ENCODE measurements at regions not wholly inside any gene's neighbourhood (a gene's known extent, or its start where the extent isn't known, plus 50 kb on each side); places are given as distances from the start of the nearest gene placed in this dataset.

DNA sequence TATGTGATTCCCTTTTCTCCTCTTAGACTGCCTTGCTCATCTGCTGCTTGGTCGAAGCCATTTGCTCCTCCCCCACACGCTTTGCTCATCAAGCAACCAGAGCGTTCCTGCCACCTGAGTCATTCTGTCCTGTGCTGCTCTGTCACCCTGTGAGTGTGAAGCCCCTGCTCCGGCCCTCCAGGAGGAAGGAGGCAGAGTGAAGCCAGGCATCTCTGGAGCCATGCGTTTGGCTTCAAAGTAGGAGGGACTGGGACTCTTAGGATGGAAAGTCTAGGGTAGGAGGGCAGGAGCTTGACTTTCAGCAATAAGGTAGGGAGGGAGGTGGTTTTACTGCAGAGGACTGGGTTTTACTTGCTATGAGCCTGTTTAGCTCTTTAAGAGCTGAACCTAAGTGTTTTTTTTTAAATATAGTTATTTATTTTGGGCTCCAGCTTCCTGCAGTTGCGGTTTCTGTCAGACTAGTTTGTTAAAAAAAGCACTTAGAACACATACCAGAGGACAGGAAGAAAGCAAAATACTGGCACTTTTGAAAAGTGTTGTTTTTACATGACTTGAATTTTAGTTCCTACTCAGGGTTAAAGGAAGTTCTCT lies 63.6 kb downstream of the SPINK2 start:
- ATAC-seq = peak; percentile 34 to 88
- intact Hi-C loops (cut with DNase I) = no loop called here
- DNase-seq = peak; percentile 28

GRCh38 chr4:56757261-56757746 lies 64.2 kb downstream of the SPINK2 start:
- intact Hi-C loops (cut with DNase I) = no loop called here
- peak in 1 of 2 donors; percentile 71 for ATAC-seq

DNA sequence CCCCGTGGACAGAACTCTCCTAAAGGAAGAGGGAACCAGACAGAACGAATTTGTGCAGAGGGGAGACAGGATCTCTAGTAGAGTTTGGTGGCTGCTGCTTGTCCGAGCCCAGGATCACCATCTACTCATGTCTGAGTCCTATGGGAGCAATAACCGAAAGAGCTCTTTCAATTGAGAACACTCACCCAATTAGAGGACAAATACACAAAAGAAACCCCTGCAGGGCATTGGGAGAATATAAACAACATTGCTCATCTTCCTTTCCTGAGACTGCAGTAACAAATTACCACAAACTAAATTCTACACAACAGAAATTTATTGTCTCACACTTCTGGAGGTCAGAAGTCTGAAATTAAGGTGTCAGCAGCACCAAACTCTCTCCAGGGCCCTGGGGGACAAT lies 65.6 kb downstream of the SPINK2 start:
- intact Hi-C loops (cut with DNase I) = no loop called here
- ATAC-seq = no peak
- no peak for DNase-seq

More at GRCh38 chr4:56757261-56757746, 64.2 kb downstream of the SPINK2 start:
- no peak for DNase-seq

- DNase-seq (no peak), ATAC-seq (no peak)
- intact Hi-C loops (cut with DNase I) = no loop called here
Observed at GRCh38 chr4:56752985-56753384, 68.5 kb downstream of the SPINK2 start.

GRCh38 chr4:56750231-56750630 lies 69.1 kb upstream of the HOPX start:
- DNase-seq (no peak), ATAC-seq (no peak)
- intact Hi-C loops (cut with DNase I) = no loop called here

DNA sequence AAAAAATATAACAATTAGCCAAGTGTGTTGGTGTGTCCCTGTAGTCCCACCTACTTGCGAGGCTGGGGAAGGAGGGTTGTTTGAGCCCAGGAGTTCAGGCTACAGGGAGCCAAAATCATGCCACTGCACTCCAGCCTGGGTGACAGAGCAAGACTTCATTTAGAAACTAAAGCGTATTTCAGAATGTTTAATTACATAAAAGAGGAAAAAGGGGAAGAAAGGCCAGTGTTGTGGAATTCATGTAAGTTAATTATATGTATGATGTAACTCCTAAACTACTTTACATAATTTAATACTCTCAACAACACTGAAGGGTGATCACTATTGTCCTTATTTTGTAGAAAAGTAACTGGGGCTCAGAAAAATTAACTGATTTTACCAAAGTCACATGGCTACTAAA lies 67.2 kb upstream of the HOPX start:
- no peak for ATAC-seq
- intact Hi-C loops (cut with DNase I) = no loop called here
- DNase-seq = no peak

DNA sequence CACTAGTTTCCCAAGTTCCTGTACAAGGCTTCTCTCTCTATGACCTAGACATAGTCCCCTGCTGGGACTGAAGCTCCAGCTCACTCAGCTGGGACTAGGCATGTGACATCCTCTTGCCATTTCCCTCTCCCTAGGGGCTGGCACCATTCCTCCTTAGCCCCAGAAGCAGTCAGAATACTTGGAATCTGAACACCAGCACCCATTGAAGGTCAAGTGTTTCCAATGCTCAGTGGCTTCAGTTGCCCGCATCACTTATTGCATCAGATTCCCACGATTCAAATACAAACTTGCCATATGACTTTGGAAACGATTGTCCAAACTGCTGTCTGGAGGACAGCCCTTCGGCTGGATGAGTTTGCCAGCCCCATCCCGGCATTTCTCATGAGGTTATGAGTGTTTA lies 65.5 kb upstream of the HOPX start:
- DNase-seq = no peak
- intact Hi-C loops (cut with DNase I) = no loop called here
- ATAC-seq = no peak

DNA sequence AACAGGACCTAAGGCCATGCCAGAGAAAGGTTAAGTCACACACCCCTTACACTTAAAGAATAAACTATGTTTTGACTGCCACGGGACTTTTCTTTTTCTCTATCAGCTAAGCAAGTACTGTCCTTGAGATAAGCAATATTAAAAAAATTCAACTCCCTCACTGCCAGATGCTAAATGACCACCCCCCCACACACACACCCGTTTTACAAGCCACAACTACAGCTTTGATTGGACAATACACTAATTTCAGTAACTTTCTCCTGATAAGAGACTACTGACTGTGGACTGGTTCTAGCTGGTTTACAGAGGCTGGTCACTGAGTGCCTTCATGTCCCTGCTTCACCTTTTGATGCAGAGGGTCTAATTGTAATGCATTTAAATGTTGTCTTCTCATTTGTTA lies 63.9 kb upstream of the HOPX start:
- DNase-seq = no peak

DNA sequence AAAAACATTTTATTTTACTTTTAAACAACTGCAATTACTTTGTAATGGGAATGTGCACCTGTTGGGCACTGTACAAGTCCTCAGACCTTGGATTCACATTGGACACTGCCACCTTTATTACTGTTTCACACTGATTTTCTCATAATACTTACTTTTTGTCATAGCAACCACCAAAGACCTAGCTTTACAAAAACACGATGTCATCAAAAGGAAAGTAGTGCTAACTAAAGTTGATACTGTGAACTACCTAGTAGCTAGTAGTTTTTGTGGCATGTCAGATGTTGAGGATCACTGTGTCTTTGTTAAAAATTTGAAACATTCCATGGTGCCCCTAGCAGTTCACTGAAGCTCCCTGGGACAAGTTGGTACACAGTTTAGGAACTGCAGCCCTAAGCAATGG lies 62.9 kb upstream of the HOPX start:
- intact Hi-C loops (cut with DNase I) = no loop called here
- ATAC-seq = no peak

More for the DNA sequence above, 63.9 kb upstream of the HOPX start:
- intact Hi-C loops (cut with DNase I) = no loop called here
- no peak for ATAC-seq

DNA sequence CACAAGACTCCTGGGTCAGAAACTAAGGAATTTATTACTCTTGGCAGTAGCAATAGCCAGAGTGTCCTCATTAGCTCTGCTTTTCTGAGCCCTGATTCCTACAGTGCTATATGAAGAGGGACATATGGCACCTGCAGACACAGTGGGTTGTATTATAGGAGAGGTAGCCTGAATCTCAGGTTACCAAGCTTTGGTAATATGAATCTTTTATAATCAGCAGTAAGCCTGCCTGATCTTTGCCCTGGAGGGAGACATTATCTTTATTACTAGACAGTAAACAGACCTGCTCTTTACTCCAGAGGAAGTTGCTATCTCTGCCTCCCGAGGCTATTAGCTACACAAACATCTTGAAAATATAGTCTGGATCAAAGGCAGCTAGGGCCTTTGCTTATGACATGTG lies 62.5 kb upstream of the HOPX start:
- ATAC-seq (no peak), DNase-seq (no peak)
- intact Hi-C loops (cut with DNase I) = no loop called here

More for the DNA sequence above, 62.9 kb upstream of the HOPX start:
- DNase-seq = no peak

GRCh38 chr4:56742080-56742871 lies 61.2 kb upstream of the HOPX start:
- intact Hi-C loops (cut with DNase I) = no loop called here
- ATAC-seq = no peak

GRCh38 chr4:56741595-56741994 lies 60.5 kb upstream of the HOPX start:
- intact Hi-C loops (cut with DNase I) = no loop called here
- DNase-seq = no peak
- no peak for ATAC-seq

More at GRCh38 chr4:56742080-56742871, 61.2 kb upstream of the HOPX start:
- no peak for DNase-seq

DNA sequence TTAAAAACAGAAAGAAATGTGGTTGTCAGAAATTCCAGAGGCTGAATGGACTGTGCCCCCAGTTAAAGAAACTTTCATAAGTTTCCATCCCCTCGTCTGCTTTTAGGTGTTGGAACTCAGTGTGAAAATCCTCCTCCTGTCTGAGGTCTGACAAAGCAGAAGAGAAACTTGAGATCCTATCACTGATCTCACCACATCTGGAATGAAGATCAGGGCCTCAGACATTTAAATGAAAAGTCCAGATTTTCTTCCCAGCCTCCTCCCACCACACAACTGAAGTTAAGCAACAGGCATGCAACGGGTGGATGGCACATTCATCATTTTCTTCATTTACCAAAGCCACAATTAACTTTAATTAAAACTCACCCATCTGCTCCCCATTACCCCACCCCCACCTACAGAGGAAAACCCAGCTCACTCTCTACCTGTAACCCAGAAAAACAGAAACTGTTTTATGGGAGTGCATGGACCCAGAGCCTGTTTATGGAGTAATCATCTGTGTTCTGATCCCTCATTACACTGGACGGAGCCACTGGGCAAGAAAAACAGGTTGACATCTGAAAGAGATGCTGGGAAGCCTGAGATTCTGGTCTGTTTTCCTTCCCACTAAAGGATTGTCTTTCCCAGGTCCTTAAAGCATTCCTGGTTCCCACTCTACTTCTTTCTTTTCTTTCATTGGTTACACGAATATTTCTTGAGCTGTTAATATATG lies 58.1 kb upstream of the HOPX start:
- no peak for ATAC-seq

DNA sequence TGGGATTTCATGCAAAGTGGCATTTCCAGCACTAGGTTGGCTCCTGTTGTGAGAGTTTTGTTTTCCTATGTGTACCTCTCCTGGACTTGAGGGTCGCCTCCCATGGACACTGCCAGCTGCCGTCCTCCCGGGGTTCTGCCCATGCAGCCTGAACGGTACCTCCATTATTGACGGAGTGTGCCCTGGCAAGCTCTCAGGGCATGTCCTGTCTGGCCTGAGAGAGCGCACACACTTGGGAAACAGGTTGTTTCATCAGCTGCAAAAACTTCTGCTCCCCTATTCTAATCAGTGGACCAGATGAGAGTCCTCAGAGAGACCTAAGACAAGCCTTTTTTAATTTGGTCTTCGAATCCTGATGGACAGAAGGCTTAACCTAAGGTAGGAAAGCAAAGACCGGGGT lies 56.6 kb upstream of the HOPX start:
- ATAC-seq (no peak), DNase-seq (no peak)
- intact Hi-C loops (cut with DNase I) = no loop called here

More for the DNA sequence above, 58.1 kb upstream of the HOPX start:
- no peak for DNase-seq
- intact Hi-C loops (cut with DNase I) = no loop called here

GRCh38 chr4:56733352-56733751 lies 52.3 kb upstream of the HOPX start:
- intact Hi-C loops (cut with DNase I) = no loop called here
- ATAC-seq (no peak), DNase-seq (no peak)

DNA sequence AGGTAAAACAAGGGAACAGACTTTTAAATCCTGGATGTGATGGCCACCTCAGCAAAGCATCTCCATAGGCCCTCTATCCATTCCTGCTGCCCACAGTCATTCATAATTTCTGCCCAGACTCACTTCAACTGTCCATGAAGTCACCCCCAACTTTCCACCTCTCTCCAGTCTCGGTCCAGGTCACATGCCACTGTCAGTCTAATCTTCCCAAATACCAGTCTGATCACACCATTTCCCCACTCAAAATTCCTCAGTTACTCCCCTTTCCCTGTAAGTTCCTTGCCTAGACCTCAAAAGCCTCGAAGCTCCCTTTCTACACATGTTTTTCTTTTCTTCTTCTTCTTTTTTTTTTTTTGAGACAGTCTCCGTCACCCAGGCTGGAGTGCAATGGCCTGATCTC lies 51.2 kb upstream of the HOPX start:
- DNase-seq (no peak), ATAC-seq (no peak)
- intact Hi-C loops (cut with DNase I) = no loop called here

DNA sequence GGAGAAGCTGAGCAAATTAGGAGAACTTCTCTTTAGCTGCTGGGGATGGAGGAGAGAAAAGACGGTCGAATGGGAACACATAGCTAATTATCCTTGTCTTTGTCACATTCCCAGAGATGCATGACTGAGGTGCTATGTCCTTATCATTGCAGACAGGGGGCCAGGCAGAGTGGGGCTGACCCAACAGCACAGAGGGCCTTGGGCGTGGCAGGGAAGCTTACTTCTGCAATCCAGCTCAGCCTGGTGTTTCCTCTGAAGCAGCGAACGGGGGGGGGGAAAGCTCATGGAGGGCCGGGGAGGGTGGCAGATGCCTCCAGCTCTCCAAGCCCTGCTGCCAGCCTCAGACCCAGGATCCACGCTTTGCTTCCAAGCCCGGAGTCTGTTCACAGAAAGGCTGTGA lies 50.8 kb upstream of the HOPX start:
- intact Hi-C loops (cut with DNase I) = no loop called here
- DNase-seq (peak; percentile 47), ATAC-seq (peak in 1 of 2 donors; percentile 66)
